Ishikawa (cell line): ENCODE measurements at regions not wholly inside any gene's neighbourhood (a gene's known extent, or its start where the extent isn't known, plus 50 kb on each side); places are given as distances from the start of the nearest gene placed in this dataset.

Experiments used
- CEBPB ChIP-seq: IDR thresholded peaks from 2 replicates; pipeline ENCODE4 v1.6.1; 2012
- CREB1 ChIP-seq: IDR thresholded peaks from 2 replicates; pipeline ENCODE4 v1.6.1; 2012; ENCODE audit warnings: low read depth
- EGR1 ChIP-seq: IDR thresholded peaks from 2 replicates; pipeline ENCODE4 v1.6.1; 2012
- EP300 ChIP-seq: IDR thresholded peaks from 2 replicates; pipeline ENCODE4 v1.6.1; 2012; ENCODE audit warnings: borderline replicate concordance
- FOXM1 ChIP-seq: IDR thresholded peaks from 2 replicates; pipeline ENCODE4 v1.6.1; 2012; ENCODE audit warnings: low read depth, borderline replicate concordance
- MAX ChIP-seq: IDR thresholded peaks from 2 replicates; pipeline ENCODE4 v1.6.1; 2012
- NFIC ChIP-seq: IDR thresholded peaks from 2 replicates; pipeline ENCODE4 v1.6.1; 2012
- RAD21 ChIP-seq: IDR thresholded peaks from 2 replicates; pipeline ENCODE4 v1.6.1; 2012; ENCODE audit warnings: low read depth
- REST ChIP-seq: IDR thresholded peaks from 2 replicates; pipeline ENCODE4 v1.6.1; 2012; ENCODE audit warnings: low read depth, mild to moderate bottlenecking
- TAF1 ChIP-seq: IDR thresholded peaks from 2 replicates; pipeline ENCODE4 v1.6.1; 2012; ENCODE audit warnings: low read depth, mild to moderate bottlenecking
- TCF12 ChIP-seq: IDR thresholded peaks from 2 replicates; pipeline ENCODE4 v1.6.1; 2012; ENCODE audit warnings: low read depth
- TEAD4 ChIP-seq: IDR thresholded peaks from 2 replicates; pipeline ENCODE4 v1.6.1; 2012
- USF1 ChIP-seq: IDR thresholded peaks from 2 replicates; pipeline ENCODE4 v1.6.1; 2012
- YY1 ChIP-seq: IDR thresholded peaks from 2 replicates; pipeline ENCODE4 v1.6.1; 2012; ENCODE audit warnings: low read depth
- ZBTB7A ChIP-seq: IDR thresholded peaks from 2 replicates; pipeline ENCODE4 v1.6.1; 2012; ENCODE audit warnings: low read depth

GRCh38 chr10:43759216-43759615 lies 110.5 kb upstream of the ZNF32 start:
- TF ChIP-seq TCF12 (no peak), EGR1 (no peak), NFIC (no peak), CREB1 (no peak), CEBPB (no peak), YY1 (no peak), USF1 (no peak), REST (no peak), TAF1 (no peak), TEAD4 (no peak)

GRCh38 chr10:43756341-43756740 lies 107.7 kb upstream of the ZNF32 start:
- TF ChIP-seq TEAD4 (no peak), TAF1 (no peak), RAD21 (no peak), TCF12 (no peak), REST (no peak), CREB1 (no peak), EP300 (no peak), CEBPB (no peak), USF1 (no peak), MAX (no peak), FOXM1 (no peak), EGR1 (no peak)

GRCh38 chr10:43754569-43755260 lies 106.0 kb upstream of the ZNF32 start:
- no peak for TF ChIP-seq CEBPB
- TF ChIP-seq MAX = no peak
- no peak for TF ChIP-seq FOXM1
- TF ChIP-seq TCF12 = no peak
- no peak for TF ChIP-seq YY1
- TF ChIP-seq USF1 = no peak
- no peak for TF ChIP-seq TEAD4
- no peak for TF ChIP-seq ZBTB7A
- TF ChIP-seq REST = no peak
- TF ChIP-seq TAF1 = no peak
- TF ChIP-seq RAD21 = no peak
- no peak for TF ChIP-seq NFIC
- no peak for TF ChIP-seq EP300
- TF ChIP-seq CREB1 = no peak
- TF ChIP-seq EGR1 = no peak

GRCh38 chr10:43753397-43754061 lies 104.8 kb upstream of the ZNF32 start:
- TF ChIP-seq CEBPB (no peak), MAX (no peak), EGR1 (no peak), RAD21 (no peak), TAF1 (no peak), CREB1 (no peak), YY1 (no peak), NFIC (no peak), ZBTB7A (no peak), TCF12 (no peak), REST (no peak), USF1 (no peak), TEAD4 (no peak), FOXM1 (no peak)
